HEK293 (cell line): ENCODE measurements at regions not wholly inside any gene's neighbourhood (a gene's known extent, or its start where the extent isn't known, plus 50 kb on each side); places are given as distances from the start of the nearest gene placed in this dataset.

Experiments used
- ATF2 ChIP-seq: fragments of 450-650 bp; formaldehyde crosslinking; IDR thresholded peaks from 2 replicates; pipeline ENCODE4 v1.5.1; 2016; ENCODE audit warnings: missing biosample characterization, missing genetic modification characterization, low read depth
- CTCF ChIP-seq: fragments of 450-650 bp; formaldehyde crosslinking; IDR thresholded peaks from 2 replicates; pipeline ENCODE4 v1.5.1; 2016; ENCODE audit warnings: missing biosample characterization, missing genetic modification characterization
- SALL2 ChIP-seq: fragments of 450-650 bp; formaldehyde crosslinking; IDR thresholded peaks from 2 replicates; pipeline ENCODE4 v1.5.0; 2017; ENCODE audit warnings: missing biosample characterization, mild to moderate bottlenecking, missing genetic modification characterization, borderline replicate concordance
- ZNF24 ChIP-seq: fragments of 450-650 bp; formaldehyde crosslinking; IDR thresholded peaks from 2 replicates; pipeline ENCODE4 v1.5.1; 2016; ENCODE audit warnings: missing biosample characterization, missing genetic modification characterization

GRCh38 chr1:218078916-218079315 lies 206.2 kb upstream of the RRP15 start:
- no peak for TF ChIP-seq ATF2 (tag by site-specific recombination)
- TF ChIP-seq CTCF (tag by site-specific recombination), result no peak
- no peak for TF ChIP-seq ZNF24 (tag by site-specific recombination)
- no peak for TF ChIP-seq SALL2 (tag by site-specific recombination)
